CD4-positive, alpha-beta T cell (primary cell): ENCODE measurements at regions not wholly inside any gene's neighbourhood (a gene's known extent, or its start where the extent isn't known, plus 50 kb on each side); places are given as distances from the start of the nearest gene placed in this dataset.

ENCODE experiments used
- ATAC-seq: fragments of 200-7000 bp; cut with Tn5 transposase; one replicate; pipeline ENCODE4 v1.10.0; 2022; ENCODE audit warnings: mild to moderate bottlenecking; ENCODE audit not compliant: poor library complexity
- CTCF ChIA-PET: fragments of 350-600 bp; sonication (Branson Sonifier 250); formaldehyde crosslinking; loops from one replicate; lab custom pipeline; 2021; ENCODE audit warnings: antibody characterized with exemption, inconsistent platforms; lab: Charles Lee
- POLR2A ChIA-PET: fragments of 350-600 bp; sonication (Branson Sonifier 250); formaldehyde crosslinking; loops from one replicate; lab custom pipeline; 2021; ENCODE audit warnings: antibody characterized with exemption, inconsistent platforms; lab: Charles Lee
- DNase-seq, 14 experiments: peaks; one replicate each; pipeline ENCODE4 v3.0.0-alpha.2; 2013 to 2020; ENCODE audit warnings: mixed read lengths in 2 of 14
- H3K27ac ChIP-seq, 2 donors: one replicate each; pipeline versions ENCODE4 v1.5.1 to v1.7.0; 2013; ENCODE audit warnings: low read length in 2 of 2, low read depth in 1 of 2, mild to moderate bottlenecking in 1 of 2
- H3K27me3 ChIP-seq, 2 experiments: 1 replicate in 1 of 2; 2 replicates in 1 of 2; pipeline versions ENCODE4 v1.6.1 to v1.7.0; 2013; ENCODE audit warnings: low read length in 2 of 2, control low read depth in 1 of 2, mild to moderate bottlenecking in 1 of 2, moderate library complexity in 1 of 2; ENCODE audit not compliant: insufficient read depth in 2 of 2, control insufficient read depth in 1 of 2
- H3K36me3 ChIP-seq: one replicate; pipeline ENCODE4 v1.6.1; 2013; ENCODE audit warnings: low read length, control low read depth; ENCODE audit not compliant: insufficient read depth
- H3K4me1 ChIP-seq: one replicate; pipeline ENCODE4 v1.6.1; 2013; ENCODE audit warnings: low read length, control low read depth; ENCODE audit not compliant: insufficient read depth
- H3K4me3 ChIP-seq: one replicate; pipeline ENCODE4 v1.5.1; 2013; ENCODE audit warnings: mild to moderate bottlenecking, low read length, moderate library complexity
- H3K9me3 ChIP-seq, 2 experiments: 1 replicate in 1 of 2; 2 replicates in 1 of 2; pipeline versions ENCODE4 v1.6.1 to v1.7.0; 2013; ENCODE audit warnings: low read length in 2 of 2, mild to moderate bottlenecking in 2 of 2, control low read depth in 1 of 2, moderate library complexity in 1 of 2; ENCODE audit not compliant: control insufficient read depth in 1 of 2, insufficient read depth in 1 of 2
- H3K27ac Mint-ChIP-seq: one replicate; pipeline ENCODE4 v1.8.0; 2020; ENCODE audit warnings: mixed read lengths
- H3K27me3 Mint-ChIP-seq: one replicate; pipeline ENCODE4 v1.8.0; 2021; ENCODE audit warnings: mixed read lengths
- H3K36me3 Mint-ChIP-seq: one replicate; pipeline ENCODE4 v1.8.0; 2021; ENCODE audit warnings: low read depth, mixed read lengths
- H3K4me1 Mint-ChIP-seq: one replicate; pipeline ENCODE4 v1.8.0; 2021; ENCODE audit warnings: low read depth, mixed read lengths
- H3K4me3 Mint-ChIP-seq: one replicate; pipeline ENCODE4 v1.8.0; 2020; ENCODE audit warnings: mild to moderate bottlenecking, mixed read lengths
- H3K9me3 Mint-ChIP-seq: one replicate; pipeline ENCODE4 v1.8.0; 2020; ENCODE audit warnings: mixed read lengths
- intact Hi-C, 2 experiments: fragments of 100-400 bp; cut with DNase I in 1 of 2; cut with micrococcal nuclease in 1 of 2; formaldehyde crosslinking; loops; one replicate each; pipeline versions ENCODE4 v1.15.1 to v1.9.0; 2023 to 2025; cut with DNase I, micrococcal nuclease
- TF ChIP-seq, protein P1 (sequence below): fragments of 200-600 bp; IDR thresholded peaks from one replicate; pipeline ENCODE4 v1.8.0; 2022; ENCODE audit warnings: antibody characterized with exemption, mild to moderate bottlenecking

DNA sequence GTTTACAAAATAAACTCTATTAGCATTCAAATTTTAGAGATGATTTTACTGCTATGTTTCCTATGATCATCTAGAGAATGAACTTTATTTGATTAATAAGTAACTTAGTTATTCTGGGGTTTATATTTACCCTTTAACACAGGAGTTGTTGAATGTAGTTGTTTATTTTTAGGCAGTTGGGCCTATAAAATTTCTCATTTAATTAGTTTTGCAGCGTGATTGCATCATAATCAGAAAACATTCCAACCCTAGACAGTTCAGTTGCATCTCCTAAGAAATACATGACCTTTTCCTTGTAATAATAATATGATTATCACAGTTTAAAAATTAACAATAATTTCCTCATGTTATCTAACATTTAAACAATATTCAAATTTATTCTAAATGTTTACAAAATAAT lies 224.7 kb upstream of the CDH7 start:
- no peaks in the 10 kb centered on the region for H3K27me3 ChIP-seq
- no peak overlapping the region for H3K27ac Mint-ChIP-seq
- H3K4me1 ChIP-seq: no peaks in the 10 kb centered on the region
- ChIA-PET CTCF (no interaction called here), POLR2A (no interaction called here)
- H3K27me3 Mint-ChIP-seq: no peaks in the 10 kb centered on the region
- H3K4me1 Mint-ChIP-seq: no peaks in the 10 kb centered on the region
- H3K36me3 ChIP-seq: no peaks in the 10 kb centered on the region
- DNase-seq (no peak), ATAC-seq (no peak)
- H3K27ac ChIP-seq: no peak overlapping the region
- H3K36me3 Mint-ChIP-seq: no peaks in the 10 kb centered on the region
- H3K9me3 ChIP-seq: peaks cover 0 to 5% of the 10 kb centered on the region in 2 experiments
- no peak overlapping the region for H3K4me3 Mint-ChIP-seq
- TF ChIP-seq, protein P1, sequence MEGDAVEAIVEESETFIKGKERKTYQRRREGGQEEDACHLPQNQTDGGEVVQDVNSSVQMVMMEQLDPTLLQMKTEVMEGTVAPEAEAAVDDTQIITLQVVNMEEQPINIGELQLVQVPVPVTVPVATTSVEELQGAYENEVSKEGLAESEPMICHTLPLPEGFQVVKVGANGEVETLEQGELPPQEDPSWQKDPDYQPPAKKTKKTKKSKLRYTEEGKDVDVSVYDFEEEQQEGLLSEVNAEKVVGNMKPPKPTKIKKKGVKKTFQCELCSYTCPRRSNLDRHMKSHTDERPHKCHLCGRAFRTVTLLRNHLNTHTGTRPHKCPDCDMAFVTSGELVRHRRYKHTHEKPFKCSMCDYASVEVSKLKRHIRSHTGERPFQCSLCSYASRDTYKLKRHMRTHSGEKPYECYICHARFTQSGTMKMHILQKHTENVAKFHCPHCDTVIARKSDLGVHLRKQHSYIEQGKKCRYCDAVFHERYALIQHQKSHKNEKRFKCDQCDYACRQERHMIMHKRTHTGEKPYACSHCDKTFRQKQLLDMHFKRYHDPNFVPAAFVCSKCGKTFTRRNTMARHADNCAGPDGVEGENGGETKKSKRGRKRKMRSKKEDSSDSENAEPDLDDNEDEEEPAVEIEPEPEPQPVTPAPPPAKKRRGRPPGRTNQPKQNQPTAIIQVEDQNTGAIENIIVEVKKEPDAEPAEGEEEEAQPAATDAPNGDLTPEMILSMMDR: no peak
- no peak overlapping the region for H3K4me3 ChIP-seq
- intact Hi-C loops: no loop called here
- H3K9me3 Mint-ChIP-seq: peaks cover 10% of the 10 kb centered on the region

DNA sequence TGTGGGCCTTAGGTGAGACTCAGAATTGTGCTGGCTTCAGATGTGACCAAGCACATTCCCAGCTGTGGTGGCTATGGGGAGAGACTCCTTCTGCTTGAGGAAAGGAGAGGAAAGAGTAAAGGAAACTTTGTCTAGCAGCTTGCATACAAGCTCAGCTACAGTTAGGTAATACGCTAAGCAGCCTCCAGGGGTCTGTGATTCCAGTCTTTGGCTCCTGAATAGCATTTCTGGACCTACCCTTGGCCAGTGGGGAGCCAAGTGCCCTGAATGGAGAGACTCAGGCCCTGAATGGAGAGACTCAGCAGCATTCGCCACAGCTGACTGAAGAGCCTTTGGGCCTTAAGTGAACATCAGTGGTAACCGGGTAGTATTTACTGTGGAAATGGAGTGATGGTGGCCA lies 227.4 kb upstream of the CDH7 start:
- Histone ChIP-seq H3K4me3 (no peak overlapping the region), H3K9me3 (peaks cover 0 to 5% of the 10 kb centered on the region in 2 experiments), H3K27ac (no peak overlapping the region), H3K36me3 (no peaks in the 10 kb centered on the region), H3K27me3 (no peaks in the 10 kb centered on the region), H3K4me1 (no peaks in the 10 kb centered on the region)
- H3K27ac Mint-ChIP-seq: no peak overlapping the region
- H3K4me1 Mint-ChIP-seq: no peaks in the 10 kb centered on the region
- peaks cover 10% of the 10 kb centered on the region for H3K9me3 Mint-ChIP-seq
- H3K4me3 Mint-ChIP-seq: no peak overlapping the region
- no peak for DNase-seq
- CTCF ChIA-PET: no interaction called here
- POLR2A ChIA-PET: no interaction called here
- no peaks in the 10 kb centered on the region for H3K36me3 Mint-ChIP-seq
- TF ChIP-seq, protein P1: no peak
- intact Hi-C loops: no loop called here
- ATAC-seq: no peak
- H3K27me3 Mint-ChIP-seq: no peaks in the 10 kb centered on the region

DNA sequence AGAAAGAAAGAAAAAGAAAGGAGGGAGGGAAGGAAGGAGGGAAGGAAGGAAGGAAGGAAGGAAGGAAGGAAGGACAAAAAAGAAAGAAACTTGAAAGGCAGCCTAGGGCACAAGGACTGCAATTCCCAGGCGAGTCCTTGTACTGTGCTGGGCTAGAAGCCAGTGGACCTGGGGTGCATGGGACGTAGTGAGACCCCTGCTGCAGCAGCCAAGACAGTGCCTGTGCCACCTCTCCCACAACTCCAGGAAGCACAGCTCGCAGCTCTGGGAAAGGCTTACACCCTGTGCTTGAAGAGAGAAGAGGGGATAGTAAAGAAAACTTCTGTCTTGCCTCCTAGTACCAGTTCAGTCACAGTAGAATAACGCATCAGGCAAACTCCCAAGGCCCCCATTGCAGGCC lies 227.9 kb upstream of the CDH7 start:
- TF ChIP-seq, protein P1: no peak
- Histone ChIP-seq H3K27me3 (no peaks in the 10 kb centered on the region), H3K9me3 (peaks cover 0 to 5% of the 10 kb centered on the region in 2 experiments), H3K4me1 (no peaks in the 10 kb centered on the region), H3K27ac (no peak overlapping the region), H3K4me3 (no peak overlapping the region), H3K36me3 (no peaks in the 10 kb centered on the region)
- peaks cover 10% of the 10 kb centered on the region for H3K9me3 Mint-ChIP-seq
- no peaks in the 10 kb centered on the region for H3K36me3 Mint-ChIP-seq
- H3K4me1 Mint-ChIP-seq: no peaks in the 10 kb centered on the region
- ATAC-seq: no peak
- CTCF ChIA-PET: no interaction called here
- no peaks in the 10 kb centered on the region for H3K27me3 Mint-ChIP-seq
- intact Hi-C loops: no loop called here
- no peak for DNase-seq
- no peak overlapping the region for H3K4me3 Mint-ChIP-seq
- POLR2A ChIA-PET: no interaction called here
- H3K27ac Mint-ChIP-seq: no peak overlapping the region
